IPS-20b (cell line): ENCODE measurements at regions not wholly inside any gene's neighbourhood (a gene's known extent, or its start where the extent isn't known, plus 50 kb on each side); places are given as distances from the start of the nearest gene placed in this dataset.

ENCODE experiments used
- H3K27ac ChIP-seq: one replicate; pipeline ENCODE4 v1.5.1; 2013; ENCODE audit warnings: low read length
- H3K27me3 ChIP-seq: 2 replicates; pipeline ENCODE4 v1.6.1; 2013; ENCODE audit warnings: mild to moderate bottlenecking, low read length, inconsistent platforms; ENCODE audit not compliant: insufficient read depth
- H3K36me3 ChIP-seq: 2 replicates; pipeline ENCODE4 v1.6.1; 2013; ENCODE audit warnings: low read depth, mild to moderate bottlenecking, inconsistent platforms, low read length, moderate library complexity; ENCODE audit not compliant: insufficient read depth
- H3K4me1 ChIP-seq: 2 replicates; pipeline ENCODE4 v1.6.1; 2013; ENCODE audit warnings: mild to moderate bottlenecking, control low read depth, inconsistent platforms, low read length, moderate library complexity; ENCODE audit not compliant: insufficient read depth
- H3K4me3 ChIP-seq: 2 replicates; pipeline ENCODE4 v1.5.1; 2013; ENCODE audit warnings: mild to moderate bottlenecking, low read length, inconsistent platforms
- H3K9ac ChIP-seq: 2 replicates; pipeline ENCODE4 v1.6.1; 2013; ENCODE audit warnings: low read depth, mild to moderate bottlenecking, inconsistent platforms, low read length, moderate library complexity
- H3K9me3 ChIP-seq: 2 replicates; pipeline ENCODE4 v1.6.1; 2013; ENCODE audit warnings: mild to moderate bottlenecking, low read depth, low read length, inconsistent platforms; ENCODE audit not compliant: insufficient read depth

DNA sequence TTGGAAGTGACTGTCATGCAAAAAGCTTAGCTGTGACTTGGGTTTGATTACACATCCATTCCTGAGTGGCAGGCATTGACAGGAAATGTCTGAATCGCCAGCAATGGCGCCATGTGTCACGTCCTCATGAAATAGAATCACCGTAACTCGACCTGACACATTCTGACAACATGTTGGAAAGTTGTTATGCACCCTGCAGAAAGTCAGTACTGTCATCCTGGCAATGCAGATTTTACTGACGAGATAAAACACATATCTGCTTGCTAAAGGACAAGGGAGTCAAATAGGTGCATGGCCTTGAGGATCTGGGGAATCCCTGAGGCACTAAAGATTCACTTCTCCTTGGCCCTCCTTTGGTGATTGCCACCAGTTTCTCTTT is 344.2 kb downstream of the SPATA31D1 start:
- no peaks in the 10 kb centered on the region for H3K9me3 ChIP-seq
- no peak overlapping the region for H3K4me3 ChIP-seq
- H3K27me3 ChIP-seq = no peaks in the 10 kb centered on the region
- no peaks in the 10 kb centered on the region for H3K36me3 ChIP-seq
- no peak overlapping the region for H3K27ac ChIP-seq
- no peak overlapping the region for H3K9ac ChIP-seq
- no peaks in the 10 kb centered on the region for H3K4me1 ChIP-seq

DNA sequence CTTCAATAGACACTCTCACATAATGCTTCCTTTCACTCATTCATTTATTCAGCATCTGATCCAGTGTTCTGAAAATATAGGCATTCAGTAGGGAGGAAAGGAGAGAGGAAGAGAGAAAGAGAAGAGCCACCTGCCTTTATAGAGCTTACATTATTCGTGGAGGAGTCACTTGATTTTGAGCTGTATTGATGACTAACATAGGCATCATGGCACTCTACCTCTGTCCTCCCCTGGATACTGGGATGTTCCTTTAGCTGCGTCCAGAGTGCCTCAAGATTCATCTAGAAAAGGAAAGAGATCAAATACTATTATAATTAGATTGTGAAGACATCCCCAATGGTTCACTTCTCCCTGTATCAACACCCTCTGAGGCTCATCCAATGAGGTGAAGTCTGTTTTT is 345.1 kb downstream of the SPATA31D1 start:
- no peaks in the 10 kb centered on the region for H3K27me3 ChIP-seq

DNA sequence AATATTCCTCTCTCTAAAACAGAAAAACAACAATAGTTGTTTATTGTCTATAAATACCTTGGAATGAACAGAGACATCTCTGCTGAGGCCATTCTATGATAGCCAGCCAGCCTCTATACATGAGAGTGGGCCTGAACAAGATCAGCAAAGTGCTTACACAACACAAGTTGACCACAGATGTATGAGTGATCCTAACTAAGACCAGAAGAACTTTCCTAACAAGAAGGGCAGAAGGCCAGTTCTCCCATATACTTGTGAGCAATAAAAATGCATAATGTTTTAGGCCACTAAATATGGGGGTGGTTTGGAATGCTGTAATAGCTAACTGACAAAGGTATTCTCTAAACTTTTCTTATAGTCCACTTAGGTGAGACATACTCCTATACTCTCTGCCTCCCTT is 345.7 kb downstream of the SPATA31D1 start:
- H3K9me3 ChIP-seq = no peaks in the 10 kb centered on the region
- H3K27me3 ChIP-seq = no peaks in the 10 kb centered on the region
- H3K4me1 ChIP-seq = no peaks in the 10 kb centered on the region
- no peak overlapping the region for H3K9ac ChIP-seq
- no peak overlapping the region for H3K4me3 ChIP-seq
- H3K27ac ChIP-seq = no peak overlapping the region
- H3K36me3 ChIP-seq = no peaks in the 10 kb centered on the region

More for the DNA sequence above, 345.1 kb downstream of the SPATA31D1 start:
- Histone ChIP-seq H3K4me3 (no peak overlapping the region), H3K36me3 (no peaks in the 10 kb centered on the region), H3K27ac (no peak overlapping the region), H3K9ac (no peak overlapping the region), H3K4me1 (no peaks in the 10 kb centered on the region), H3K9me3 (no peaks in the 10 kb centered on the region)

DNA sequence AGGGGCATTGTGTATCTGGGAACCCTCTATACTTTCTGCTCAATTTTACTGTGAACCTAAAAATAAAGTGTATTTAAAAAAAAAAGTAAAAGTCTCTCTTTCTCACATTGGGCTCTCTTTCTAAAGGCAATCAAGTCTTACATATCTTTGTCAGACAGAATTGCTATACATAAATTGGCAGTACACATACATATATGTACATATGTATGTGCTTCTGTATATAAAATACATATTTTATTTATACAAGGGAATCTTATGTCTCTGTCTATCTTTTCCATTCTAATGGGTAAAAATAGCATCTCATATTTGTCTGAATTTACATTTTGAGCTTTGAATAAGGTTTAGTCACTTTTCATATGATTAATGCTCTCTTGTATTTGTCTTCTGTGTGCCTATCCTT is 348.8 kb downstream of the SPATA31D1 start:
- Histone ChIP-seq H3K27me3 (no peaks in the 10 kb centered on the region), H3K9me3 (no peaks in the 10 kb centered on the region), H3K36me3 (no peaks in the 10 kb centered on the region), H3K27ac (no peak overlapping the region), H3K4me1 (no peaks in the 10 kb centered on the region), H3K4me3 (no peak overlapping the region), H3K9ac (no peak overlapping the region)

DNA sequence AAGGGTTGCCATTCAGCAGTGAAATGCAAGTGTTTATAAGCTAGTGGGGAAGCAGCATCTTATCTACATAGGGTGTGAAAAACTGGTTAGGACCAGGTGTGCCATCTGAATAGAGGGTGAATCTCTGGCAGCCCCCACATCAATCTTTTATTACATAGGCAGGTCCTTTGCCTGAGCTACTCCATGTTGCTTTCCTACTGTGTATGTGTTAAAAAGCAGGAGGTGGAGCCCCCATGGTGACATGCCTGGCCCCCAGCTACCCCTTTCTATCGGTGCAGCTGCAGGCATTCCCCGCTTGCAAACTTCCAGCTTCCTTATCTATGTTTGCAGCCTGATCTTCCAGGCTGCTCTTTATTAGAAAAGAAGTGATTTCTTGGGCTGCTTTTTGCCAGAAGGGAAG is 353.5 kb downstream of the SPATA31D1 start:
- Histone ChIP-seq H3K4me1 (no peaks in the 10 kb centered on the region), H3K9me3 (peaks cover 27% of the 10 kb centered on the region; the same call in 1 of the 2 replicates), H3K27ac (no peak overlapping the region), H3K27me3 (no peaks in the 10 kb centered on the region), H3K36me3 (no peaks in the 10 kb centered on the region), H3K9ac (no peak overlapping the region), H3K4me3 (no peak overlapping the region)

DNA sequence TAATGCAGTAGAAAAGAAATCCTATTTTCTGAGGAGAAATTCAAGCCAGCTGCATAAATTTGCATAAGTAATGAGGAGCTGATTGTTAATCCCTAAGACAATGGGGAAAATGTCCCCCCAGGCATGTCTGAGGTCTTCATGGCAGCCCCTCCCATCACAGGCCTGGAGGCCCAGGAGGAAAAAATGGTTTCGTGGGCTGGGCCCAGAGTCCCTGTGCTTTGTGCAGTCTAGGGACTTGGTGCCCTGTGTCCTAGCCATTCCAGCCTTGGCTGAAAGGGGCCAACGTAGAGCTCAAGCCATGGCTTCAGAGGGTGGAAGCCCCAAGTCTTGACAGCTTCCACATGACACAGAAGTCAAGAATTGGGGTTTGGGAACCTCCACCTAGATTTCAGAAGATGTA is 357.5 kb downstream of the SPATA31D1 start:
- no peak overlapping the region for H3K9ac ChIP-seq
- no peak overlapping the region for H3K27ac ChIP-seq
- peaks cover 42% of the 10 kb centered on the region for H3K9me3 ChIP-seq
- H3K27me3 ChIP-seq = no peaks in the 10 kb centered on the region
- H3K36me3 ChIP-seq = no peaks in the 10 kb centered on the region
- no peak overlapping the region for H3K4me3 ChIP-seq
- no peaks in the 10 kb centered on the region for H3K4me1 ChIP-seq

DNA sequence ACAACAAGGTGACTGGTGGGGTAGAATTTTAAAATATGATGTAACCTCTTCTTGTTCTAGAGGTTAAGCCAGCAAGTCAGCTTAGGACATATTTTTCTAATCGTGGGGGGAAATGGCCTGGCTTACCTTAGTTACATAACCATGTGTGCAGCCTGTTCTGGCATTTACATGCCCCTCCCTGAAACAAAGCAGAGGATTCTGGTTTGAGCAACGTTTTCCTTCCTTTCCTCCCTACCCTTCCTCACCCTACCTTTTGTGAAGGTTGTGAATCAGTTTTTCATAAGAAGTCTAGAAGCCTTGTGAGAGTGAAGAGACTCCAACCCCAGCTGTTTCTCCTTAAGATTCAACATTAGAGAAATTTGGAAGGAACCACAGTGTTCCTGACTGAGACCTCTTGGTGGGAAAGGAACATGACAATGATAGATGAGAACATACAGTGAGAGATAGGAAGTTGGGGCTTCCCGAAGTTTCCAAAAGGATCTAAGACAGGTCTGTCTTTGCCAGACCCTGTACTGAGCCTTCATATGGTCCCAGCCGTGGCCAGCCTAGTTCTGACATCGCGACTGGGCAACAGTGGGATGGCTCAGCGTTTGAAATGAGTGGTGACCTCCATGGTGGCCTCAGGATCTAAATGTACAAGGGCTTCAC is 365.2 kb downstream of the SPATA31D1 start:
- peaks cover 5% of the 10 kb centered on the region; the same call in 1 of the 2 replicates for H3K4me1 ChIP-seq
- no peaks in the 10 kb centered on the region for H3K9me3 ChIP-seq
- no peak overlapping the region for H3K27ac ChIP-seq
- H3K27me3 ChIP-seq = no peaks in the 10 kb centered on the region
- no peaks in the 10 kb centered on the region for H3K36me3 ChIP-seq
- H3K9ac ChIP-seq = no peak overlapping the region
- H3K4me3 ChIP-seq = no peak overlapping the region

DNA sequence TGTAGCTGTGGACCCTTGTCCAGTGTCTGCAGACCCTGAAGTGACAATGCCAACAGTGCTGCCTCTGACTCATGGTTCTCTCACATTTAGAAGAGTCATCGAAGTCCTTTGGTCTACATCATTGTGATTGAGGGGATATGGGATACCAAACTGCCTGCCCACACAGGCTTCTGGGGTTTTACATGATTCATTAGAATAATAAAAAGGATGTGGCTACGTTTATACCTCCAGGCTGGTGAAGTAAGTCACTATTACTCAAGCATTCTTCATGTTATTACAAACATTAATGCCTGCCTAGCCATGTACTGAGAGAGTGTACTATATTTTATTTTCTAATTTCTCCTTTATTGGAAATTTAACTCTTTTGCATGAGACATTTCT is 365.7 kb downstream of the SPATA31D1 start:
- Histone ChIP-seq H3K36me3 (no peaks in the 10 kb centered on the region), H3K27me3 (no peaks in the 10 kb centered on the region), H3K9me3 (no peaks in the 10 kb centered on the region), H3K4me3 (no peak overlapping the region), H3K9ac (no peak overlapping the region), H3K4me1 (peaks cover 5% of the 10 kb centered on the region; the same call in 1 of the 2 replicates), H3K27ac (no peak overlapping the region)

DNA sequence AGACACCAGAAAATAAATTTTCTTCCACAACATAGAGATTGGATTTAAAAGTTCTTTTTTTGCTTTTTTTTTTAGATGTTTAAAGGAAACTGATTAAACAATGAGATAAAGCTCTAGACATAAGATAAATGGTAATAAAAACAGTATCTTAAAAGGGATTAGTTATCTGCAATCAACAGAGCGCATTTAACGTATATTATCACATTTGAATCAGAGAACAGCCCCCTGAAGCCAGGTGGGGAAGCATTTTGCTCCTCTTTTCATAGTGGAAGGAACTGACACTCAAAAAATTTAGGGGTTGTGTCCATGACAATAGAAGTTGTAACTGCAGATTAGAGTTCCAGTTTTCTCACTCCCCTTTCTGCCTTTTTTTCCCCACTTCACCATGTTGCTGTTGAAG is 367.6 kb downstream of the SPATA31D1 start:
- peaks cover 5% of the 10 kb centered on the region; the same call in 1 of the 2 replicates for H3K4me1 ChIP-seq
- no peak overlapping the region for H3K27ac ChIP-seq
- no peaks in the 10 kb centered on the region for H3K27me3 ChIP-seq
- no peaks in the 10 kb centered on the region for H3K36me3 ChIP-seq
- H3K9ac ChIP-seq = no peak overlapping the region
- H3K9me3 ChIP-seq = no peaks in the 10 kb centered on the region
- H3K4me3 ChIP-seq = no peak overlapping the region

DNA sequence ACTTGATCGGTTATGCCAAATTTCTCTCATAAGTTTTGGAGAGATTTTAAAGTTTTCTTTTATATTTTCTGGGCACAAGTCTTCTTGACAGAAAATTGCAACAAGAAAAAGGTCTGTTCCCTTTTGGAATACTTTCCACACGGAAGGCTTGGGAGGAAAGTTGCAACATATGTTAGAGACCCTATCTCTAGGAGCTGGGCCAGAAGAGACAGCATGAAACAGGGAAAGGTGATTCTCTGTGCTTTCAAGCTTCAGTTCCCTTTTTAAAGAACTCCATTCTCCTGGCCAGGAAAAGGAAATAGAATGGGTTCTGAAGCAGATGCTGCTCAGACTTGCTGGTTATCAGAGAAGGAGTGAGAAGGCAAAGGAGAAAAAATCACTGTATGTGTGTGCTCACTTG is 368.3 kb downstream of the SPATA31D1 start:
- H3K27ac ChIP-seq = no peak overlapping the region
- no peak overlapping the region for H3K9ac ChIP-seq
- H3K27me3 ChIP-seq = no peaks in the 10 kb centered on the region
- H3K4me1 ChIP-seq = peaks cover 5% of the 10 kb centered on the region; the same call in 1 of the 2 replicates
- no peaks in the 10 kb centered on the region for H3K36me3 ChIP-seq
- H3K4me3 ChIP-seq = no peak overlapping the region
- H3K9me3 ChIP-seq = no peaks in the 10 kb centered on the region

DNA sequence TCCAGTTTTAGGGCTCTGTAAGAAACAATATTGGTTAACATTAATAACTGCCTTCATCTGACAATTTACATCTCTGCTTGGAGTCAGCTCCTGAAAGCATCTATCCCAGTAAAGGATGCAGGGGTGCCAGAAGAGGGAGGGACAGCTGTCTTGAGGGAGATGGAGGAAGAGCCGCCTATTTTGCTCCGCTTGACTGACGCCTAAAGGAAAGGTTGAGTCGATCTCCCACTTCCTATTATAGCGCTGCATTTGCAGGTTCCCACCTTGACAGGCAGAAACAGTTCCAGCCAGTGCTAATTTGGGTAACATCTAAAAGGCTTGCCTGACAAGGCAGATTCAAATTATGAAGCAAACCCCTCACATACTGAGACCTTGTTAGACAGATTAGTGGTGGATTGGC is 374.6 kb downstream of the SPATA31D1 start:
- no peak overlapping the region for H3K27ac ChIP-seq
- no peak overlapping the region for H3K9ac ChIP-seq

DNA sequence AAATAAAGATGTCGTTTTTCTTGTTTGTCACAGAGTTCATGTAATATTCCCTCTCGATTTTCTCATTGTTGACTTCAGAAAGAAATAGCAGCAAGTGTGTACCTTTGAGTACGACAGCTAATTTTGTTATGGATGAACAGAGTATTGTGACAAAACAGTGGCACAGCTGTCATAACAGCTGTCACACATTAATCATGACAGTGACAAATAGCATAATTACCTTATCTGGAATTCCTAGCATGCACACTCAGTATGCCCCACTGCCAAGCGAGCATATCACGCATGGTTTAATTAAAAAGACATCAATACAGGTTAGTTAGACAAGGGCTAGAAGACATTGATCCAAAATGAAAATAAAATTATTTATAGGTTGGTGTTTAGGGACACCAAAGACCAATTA is 375.1 kb downstream of the SPATA31D1 start:
- Histone ChIP-seq H3K36me3 (no peaks in the 10 kb centered on the region), H3K9ac (no peak overlapping the region), H3K9me3 (no peaks in the 10 kb centered on the region), H3K27me3 (no peaks in the 10 kb centered on the region), H3K4me3 (no peak overlapping the region), H3K27ac (no peak overlapping the region), H3K4me1 (no peaks in the 10 kb centered on the region)

More for the DNA sequence above, 374.6 kb downstream of the SPATA31D1 start:
- no peaks in the 10 kb centered on the region for H3K4me1 ChIP-seq
- H3K9me3 ChIP-seq = no peaks in the 10 kb centered on the region
- no peaks in the 10 kb centered on the region for H3K27me3 ChIP-seq
- H3K36me3 ChIP-seq = no peaks in the 10 kb centered on the region
- no peak overlapping the region for H3K4me3 ChIP-seq
